DMS153 (cell line): ENCODE measurements at regions not wholly inside any gene's neighbourhood (a gene's known extent, or its start where the extent isn't known, plus 50 kb on each side); places are given as distances from the start of the nearest gene placed in this dataset.

Source experiments
- DNase-seq: peaks from one replicate; lab custom pipeline; 2025; lab: John Stamatoyannopoulos, UW

- no peak for DNase-seq
Observed at GRCh38 chr15:35320158-35320780, 225.7 kb downstream of the DPH6 start.

GRCh38 chr15:35319354-35319753 is 226.6 kb downstream of the DPH6 start:
- DNase-seq: no peak

GRCh38 chr15:35317217-35317616 is 228.7 kb downstream of the DPH6 start:
- no peak for DNase-seq

GRCh38 chr15:35312344-35312743 is 227.2 kb upstream of the NANOGP8 start:
- DNase-seq: no peak

- DNase-seq: no peak
Observed at GRCh38 chr15:35311615-35312014, 226.5 kb upstream of the NANOGP8 start.

GRCh38 chr15:35309886-35310285 is 224.8 kb upstream of the NANOGP8 start:
- DNase-seq: no peak

- peak; percentile 38 for DNase-seq
Observed at GRCh38 chr15:35308802-35309201, 223.7 kb upstream of the NANOGP8 start.

- DNase-seq: no peak
Observed at GRCh38 chr15:35307676-35308075, 222.6 kb upstream of the NANOGP8 start.

- DNase-seq: no peak
Observed at GRCh38 chr15:35307026-35307425, 221.9 kb upstream of the NANOGP8 start.

GRCh38 chr15:35306361-35306981 is 221.4 kb upstream of the NANOGP8 start:
- no peak for DNase-seq

GRCh38 chr15:35305946-35306345 is 220.9 kb upstream of the NANOGP8 start:
- DNase-seq: no peak

- no peak for DNase-seq
Observed at GRCh38 chr15:35305031-35305550, 220.0 kb upstream of the NANOGP8 start.

- DNase-seq: no peak
Observed at GRCh38 chr15:35304389-35304788, 219.3 kb upstream of the NANOGP8 start.

- DNase-seq: no peak
Observed at GRCh38 chr15:35302334-35302733, 217.2 kb upstream of the NANOGP8 start.

GRCh38 chr15:35301088-35301487 is 216.0 kb upstream of the NANOGP8 start:
- DNase-seq: no peak

- DNase-seq: no peak
Observed at GRCh38 chr15:35299059-35299735, 214.1 kb upstream of the NANOGP8 start.

GRCh38 chr15:35298509-35298908 is 213.4 kb upstream of the NANOGP8 start:
- no peak for DNase-seq

- DNase-seq: no peak
Observed at GRCh38 chr15:35293353-35294130, 208.4 kb upstream of the NANOGP8 start.

- DNase-seq: no peak
Observed at GRCh38 chr15:35290301-35290721, 205.2 kb upstream of the NANOGP8 start.

- no peak for DNase-seq
Observed at GRCh38 chr15:35289024-35289617, 204.0 kb upstream of the NANOGP8 start.

- no peak for DNase-seq
Observed at GRCh38 chr15:35288580-35288979, 203.5 kb upstream of the NANOGP8 start.

GRCh38 chr15:35286721-35287120 is 201.6 kb upstream of the NANOGP8 start:
- DNase-seq: no peak
